Upper lobe of left lung (tissue), 6 donors: ENCODE measurements at regions not wholly inside any gene's neighbourhood (a gene's known extent, or its start where the extent isn't known, plus 50 kb on each side); places are given as distances from the start of the nearest gene placed in this dataset.

ENCODE experiments used
- ATAC-seq, 2 donors: fragments of 200-7000 bp; cut with Tn5 transposase; one replicate each; pipeline ENCODE4 v1.9.1; 2022; ENCODE audit warnings: mild to moderate bottlenecking in 2 of 2, moderate library complexity in 2 of 2; ENCODE audit not compliant: low FRiP score in 2 of 2
- DNase-seq, 2 donors: peaks; one replicate each; pipeline ENCODE4 v3.0.0-alpha.2; 2019 to 2020
- H3K27ac ChIP-seq, 4 donors: fragments of 200-600 bp; sonication (generic); one replicate each; pipeline ENCODE4 v1.5.1; 2016 to 2019
- H3K27me3 ChIP-seq, 4 donors: fragments of 200-600 bp; sonication (generic); one replicate each; pipeline ENCODE4 v1.5.1; 2017 to 2019
- H3K36me3 ChIP-seq, 4 donors: fragments of 200-600 bp; sonication (generic); one replicate each; pipeline ENCODE4 v1.5.1; 2016 to 2019
- H3K4me1 ChIP-seq, 4 donors: fragments of 200-600 bp; sonication (generic); one replicate each; pipeline ENCODE4 v1.5.1; 2018 to 2019
- H3K4me3 ChIP-seq, 4 donors: fragments of 200-600 bp; sonication (generic); one replicate each; pipeline ENCODE4 v1.5.1; 2017 to 2019; ENCODE audit warnings: mild to moderate bottlenecking in 2 of 4, moderate library complexity in 1 of 4
- H3K9me3 ChIP-seq, 4 donors: fragments of 200-600 bp; sonication (generic); one replicate each; pipeline ENCODE4 v1.5.1; 2018 to 2019
- CTCF ChIP-seq, 6 experiments: fragments of 450-650 bp in 4 of 6; fragments of 200-600 bp in 2 of 6; sonication (generic) in 2 of 6; IDR thresholded peaks; one replicate each; pipeline ENCODE4 v1.5.1; 2016 to 2019; ENCODE audit warnings: antibody characterized with exemption in 6 of 6
- EP300 ChIP-seq, 4 donors: sonication (generic); formaldehyde crosslinking; IDR thresholded peaks; one replicate each; pipeline ENCODE4 v1.5.1; 2017; ENCODE audit warnings: antibody characterized with exemption in 4 of 4, control low read depth in 2 of 4
- POLR2A ChIP-seq, 4 donors: fragments of 450-650 bp; IDR thresholded peaks; one replicate each; pipeline ENCODE4 v1.5.1; 2016 to 2017; ENCODE audit warnings: antibody characterized with exemption in 4 of 4, mild to moderate bottlenecking in 2 of 4
- POLR2AphosphoS5 ChIP-seq, 2 donors: sonication (generic); formaldehyde crosslinking; IDR thresholded peaks; one replicate each; pipeline ENCODE4 v1.5.1; 2017; ENCODE audit warnings: antibody characterized with exemption in 2 of 2
- WGBS, 2 donors: methylation state at CpG; one replicate each; pipeline ENCODE4 v1.1.5; 2017 to 2018; 5-methylcytosine and 5-hydroxymethylcytosine counted together
- donor health status: DM: no; HTN: no; CAD: no; lungs with moderate emphysema.
- donor health status: DM: no; HTN: yes; CAD: no; lungs with severe emphysema.

GRCh38 chr6:167208819-167209576 is 51.2 kb upstream of the GPR31 start:
- no peak overlapping the region for H3K4me3 ChIP-seq
- DNase-seq (no peak), ATAC-seq (no peak)
- TF ChIP-seq EP300 (IDR thresholded peaks at IDR 0.05) (no peak), POLR2A (IDR thresholded peaks at IDR 0.05) (no peak), POLR2AphosphoS5 (IDR thresholded peaks at IDR 0.05) (no peak), CTCF (IDR thresholded peaks at IDR 0.05) (no peak)
- no peaks in the 10 kb centered on the region for H3K9me3 ChIP-seq
- 82 to 86% methylated on average over 15 to 21 of the region's 21 CpGs for WGBS, 2 donors
- H3K36me3 ChIP-seq = no peaks in the 10 kb centered on the region
- H3K27ac ChIP-seq = no peak overlapping the region
- no peaks in the 10 kb centered on the region for H3K4me1 ChIP-seq
- H3K27me3 ChIP-seq = no peaks in the 10 kb centered on the region

- DNase-seq (no peak), ATAC-seq (no peak)
- no peaks in the 10 kb centered on the region for H3K4me1 ChIP-seq
- H3K27ac ChIP-seq = no peak overlapping the region
- no peaks in the 10 kb centered on the region for H3K9me3 ChIP-seq
- 74 to 83% methylated on average over 4 to 9 of the region's 9 CpGs for WGBS, 2 donors
- no peak overlapping the region for H3K4me3 ChIP-seq
- H3K27me3 ChIP-seq = no peaks in the 10 kb centered on the region
- TF ChIP-seq POLR2AphosphoS5 (IDR thresholded peaks at IDR 0.05) = no peak
- no peak for TF ChIP-seq EP300 (IDR thresholded peaks at IDR 0.05)
- TF ChIP-seq POLR2A (IDR thresholded peaks at IDR 0.05) = no peak
- TF ChIP-seq CTCF (IDR thresholded peaks at IDR 0.05) = no peak
- H3K36me3 ChIP-seq = no peaks in the 10 kb centered on the region
Measured at GRCh38 chr6:167209577-167209975, 51.8 kb upstream of the GPR31 start.

- WGBS, 2 donors = 64 to 81% methylated on average over 16 to 22 of the region's 23 CpGs
- ATAC-seq (peak in 1 of 2 donors; percentile 36), DNase-seq (peak in 1 of 2 donors; percentile 59)
- TF ChIP-seq POLR2AphosphoS5 (IDR thresholded peaks at IDR 0.05) (no peak), CTCF (IDR thresholded peaks at IDR 0.05) (no peak), POLR2A (IDR thresholded peaks at IDR 0.05) (no peak), EP300 (IDR thresholded peaks at IDR 0.05) (no peak)
- Histone ChIP-seq H3K27me3 (no peaks in the 10 kb centered on the region), H3K27ac (no peak overlapping the region), H3K4me1 (no peaks in the 10 kb centered on the region), H3K9me3 (no peaks in the 10 kb centered on the region), H3K4me3 (no peak overlapping the region), H3K36me3 (no peaks in the 10 kb centered on the region)
Measured at GRCh38 chr6:167210375-167211294, 52.9 kb upstream of the GPR31 start.

- Histone ChIP-seq H3K4me3 (no peak overlapping the region), H3K36me3 (no peaks in the 10 kb centered on the region), H3K9me3 (no peaks in the 10 kb centered on the region)
Measured at GRCh38 chr6:167211295-167211648, 53.5 kb upstream of the GPR31 start.

More at GRCh38 chr6:167211295-167211648, 53.5 kb upstream of the GPR31 start:
- ATAC-seq (no peak), DNase-seq (no peak)
- Histone ChIP-seq H3K4me1 (no peaks in the 10 kb centered on the region), H3K27ac (no peak overlapping the region), H3K27me3 (no peaks in the 10 kb centered on the region)
- 92 to 100% methylated on average over 1 of the region's 1 CpG for WGBS, 2 donors
- no peak for TF ChIP-seq POLR2AphosphoS5 (IDR thresholded peaks at IDR 0.05)
- TF ChIP-seq CTCF (IDR thresholded peaks at IDR 0.05) = no peak
- no peak for TF ChIP-seq EP300 (IDR thresholded peaks at IDR 0.05)
- no peak for TF ChIP-seq POLR2A (IDR thresholded peaks at IDR 0.05)
